Left lung (tissue), 4 donors: ENCODE measurements at regions not wholly inside any gene's neighbourhood (a gene's known extent, or its start where the extent isn't known, plus 50 kb on each side); places are given as distances from the start of the nearest gene placed in this dataset.
"Not testable (repeated sequence)": the region's sequence is repeated elsewhere in the genome, so short reads cannot be mapped to it uniquely, and the experiment has no call there.

Experiments
- ATAC-seq: fragments of 200-7000 bp; cut with Tn5 transposase; one replicate; pipeline ENCODE4 v1.9.1; 2020; ENCODE audit warnings: moderate library complexity
- DNase-seq, 4 donors: peaks; one replicate each; pipeline ENCODE4 v3.0.0-alpha.2; 2013 to 2020
- H3K27ac ChIP-seq, 2 donors: fragments of 200-600 bp; sonication (generic) in 1 of 2; one replicate each; pipeline versions ENCODE4 v1.5.0 to v1.8.0; 2020 to 2021
- H3K27me3 ChIP-seq, 2 donors: fragments of 200-600 bp; sonication (generic) in 1 of 2; one replicate each; pipeline versions ENCODE4 v1.5.0 to v1.8.0; 2020 to 2021
- H3K36me3 ChIP-seq, 2 donors: fragments of 200-600 bp; sonication (generic) in 1 of 2; one replicate each; pipeline versions ENCODE4 v1.5.0 to v1.8.0; 2020 to 2021
- H3K4me1 ChIP-seq, 2 donors: fragments of 200-600 bp; one replicate each; pipeline ENCODE4 v1.8.0; 2021
- H3K4me3 ChIP-seq, 2 donors: fragments of 200-600 bp; sonication (generic) in 1 of 2; one replicate each; pipeline versions ENCODE4 v1.5.0 to v1.8.0; 2020 to 2021; ENCODE audit warnings: mild to moderate bottlenecking in 1 of 2
- H3K9me3 ChIP-seq, 2 donors: fragments of 200-600 bp; sonication (generic) in 1 of 2; one replicate each; pipeline versions ENCODE4 v1.5.0 to v1.8.0; 2020 to 2021
- intact Hi-C, 2 donors: fragments of 100-400 bp; cut with DNase I; formaldehyde crosslinking; loops; one replicate each; pipeline versions ENCODE4 v1.11.2 to v1.14.2; 2022
- donor health status: DM: no; HTN: yes; CAD: no.
- donor health status: DM: no; HTN: no; CAD: no.

- ATAC-seq, H3K27me3 ChIP-seq, H3K4me1 ChIP-seq, H3K4me3 ChIP-seq, intact Hi-C loops, H3K36me3 ChIP-seq, H3K27ac ChIP-seq, H3K9me3 ChIP-seq: not testable (repeated sequence)
- peak in 1 of 4 donors; percentile 33 for DNase-seq
Measured at GRCh38 chr9:40592406-40592805, 536.1 kb downstream of the FOXD4L6 start.

GRCh38 chr9:40591915-40592314 lies 536.6 kb downstream of the FOXD4L6 start:
- H3K9me3 ChIP-seq, H3K4me1 ChIP-seq, intact Hi-C loops, H3K36me3 ChIP-seq, H3K27me3 ChIP-seq, H3K27ac ChIP-seq, ATAC-seq, H3K4me3 ChIP-seq: not testable (repeated sequence)
- peak in 1 of 4 donors; percentile 74 for DNase-seq

- H3K4me1 ChIP-seq, ATAC-seq, H3K9me3 ChIP-seq, H3K36me3 ChIP-seq, H3K27me3 ChIP-seq, H3K27ac ChIP-seq, H3K4me3 ChIP-seq, intact Hi-C loops: not testable (repeated sequence)
- peak in 1 of 4 donors; percentile 64 for DNase-seq
Measured at GRCh38 chr9:40587475-40588195, 540.8 kb downstream of the FOXD4L6 start.

- DNase-seq, result peak in 1 of 4 donors; percentile 46
- H3K27ac ChIP-seq, ATAC-seq, H3K4me3 ChIP-seq, H3K9me3 ChIP-seq, H3K27me3 ChIP-seq, H3K4me1 ChIP-seq, intact Hi-C loops, H3K36me3 ChIP-seq: not testable (repeated sequence)
Measured at GRCh38 chr9:40584039-40584438, 544.4 kb downstream of the FOXD4L6 start.

- peak in 1 of 4 donors; percentile 6 for DNase-seq
- H3K27ac ChIP-seq, intact Hi-C loops, H3K9me3 ChIP-seq, H3K36me3 ChIP-seq, H3K27me3 ChIP-seq, ATAC-seq, H3K4me3 ChIP-seq, H3K4me1 ChIP-seq: not testable (repeated sequence)
Measured at GRCh38 chr9:40583230-40583629, 545.3 kb downstream of the FOXD4L6 start.

- H3K27me3 ChIP-seq, H3K9me3 ChIP-seq, ATAC-seq, H3K4me1 ChIP-seq, H3K36me3 ChIP-seq, intact Hi-C loops, H3K27ac ChIP-seq, H3K4me3 ChIP-seq: not testable (repeated sequence)
- DNase-seq, result peak in 1 of 4 donors; percentile 8
Measured at GRCh38 chr9:40578908-40579307, 549.6 kb downstream of the FOXD4L6 start.
